HEK293 (cell line): ENCODE measurements at regions not wholly inside any gene's neighbourhood (a gene's known extent, or its start where the extent isn't known, plus 50 kb on each side); places are given as distances from the start of the nearest gene placed in this dataset.

ENCODE experiments used
- CTCF ChIA-PET: fragments of 350-600 bp; formaldehyde crosslinking; extraction: SDS; loops from one replicate; lab custom pipeline; 2021; ENCODE audit warnings: antibody characterized with exemption; lab: Yijun Ruan, JAX
- POLR2A ChIA-PET: fragments of 300-600 bp; formaldehyde crosslinking; extraction: SDS; loops from one replicate; lab custom pipeline; 2020; ENCODE audit warnings: antibody characterized with exemption, inconsistent platforms; lab: Yijun Ruan, JAX
- H3K27ac ChIP-seq: fragments of 200-500 bp; sonication (Bioruptor generic); 2 replicates; pipeline ENCODE4 v1.5.1; 2014; ENCODE audit warnings: low read depth, low read length, control low read depth, inconsistent platforms; ENCODE audit errors: extremely low read depth
- H3K36me3 ChIP-seq, 2 experiments: fragments of 200-500 bp in 1 of 2; sonication (Bioruptor generic) in 1 of 2; 1 replicate in 1 of 2; 2 replicates in 1 of 2; pipeline ENCODE4 v1.5.1; 2014 to 2017; ENCODE audit warnings: inconsistent platforms in 2 of 2, low read length in 2 of 2; ENCODE audit not compliant: control insufficient read depth in 2 of 2, insufficient read depth in 1 of 2
- H3K4me1 ChIP-seq: fragments of 200-500 bp; sonication (Bioruptor generic); 2 replicates; pipeline ENCODE4 v1.5.1; 2014; ENCODE audit warnings: mild to moderate bottlenecking, low read length, inconsistent platforms; ENCODE audit not compliant: control insufficient read depth, insufficient read depth
- H3K4me3 ChIP-seq: 2 replicates; pipeline ENCODE4 v1.5.1; 2011; ENCODE audit warnings: low read depth, mild to moderate bottlenecking, control low read depth, low read length, moderate library complexity
- H3K9me3 ChIP-seq: fragments of 200-500 bp; sonication (Bioruptor generic); 2 replicates; pipeline ENCODE4 v1.5.1; 2014; ENCODE audit warnings: low read depth, low read length, inconsistent platforms; ENCODE audit not compliant: control insufficient read depth, insufficient read depth
- KLF16 ChIP-seq: fragments of 450-650 bp; formaldehyde crosslinking; IDR thresholded peaks from 2 replicates; pipeline ENCODE4 v1.5.1; 2017; ENCODE audit warnings: missing biosample characterization, missing genetic modification characterization
- PRDM10 ChIP-seq: fragments of 450-650 bp; formaldehyde crosslinking; IDR thresholded peaks from 2 replicates; pipeline ENCODE4 v1.5.1; 2016; ENCODE audit warnings: missing biosample characterization, missing genetic modification characterization
- ZNF2 ChIP-seq: fragments of 450-650 bp; formaldehyde crosslinking; IDR thresholded peaks from 2 replicates; pipeline ENCODE4 v1.5.1; 2016; ENCODE audit warnings: missing biosample characterization, missing genetic modification characterization
- ZNF404 ChIP-seq: fragments of 450-650 bp; formaldehyde crosslinking; IDR thresholded peaks from 2 replicates; pipeline ENCODE4 v1.5.1; 2017; ENCODE audit warnings: missing biosample characterization, missing genetic modification characterization
- ZNF473 ChIP-seq: fragments of 450-650 bp; formaldehyde crosslinking; IDR thresholded peaks from 2 replicates; pipeline ENCODE4 v1.5.1; 2017; ENCODE audit warnings: missing biosample characterization, missing genetic modification characterization
- ZNF514 ChIP-seq: fragments of 450-650 bp; formaldehyde crosslinking; IDR thresholded peaks from 2 replicates; pipeline ENCODE4 v1.5.1; 2016; ENCODE audit warnings: missing biosample characterization, missing genetic modification characterization
- ZNF530 ChIP-seq: fragments of 450-650 bp; formaldehyde crosslinking; IDR thresholded peaks from 2 replicates; pipeline ENCODE4 v1.5.1; 2016; ENCODE audit warnings: low read depth, missing biosample characterization, missing genetic modification characterization
- ZNF544 ChIP-seq: fragments of 450-650 bp; formaldehyde crosslinking; IDR thresholded peaks from 2 replicates; pipeline ENCODE4 v1.5.0; 2017; ENCODE audit warnings: missing biosample characterization, missing genetic modification characterization
- ZNF549 ChIP-seq: fragments of 450-650 bp; IDR thresholded peaks from 2 replicates; pipeline ENCODE4 v1.5.1; 2018; ENCODE audit warnings: missing biosample characterization, missing genetic modification characterization, mild to moderate bottlenecking, inconsistent platforms, moderate library complexity
- ZNF560 ChIP-seq: fragments of 450-650 bp; formaldehyde crosslinking; IDR thresholded peaks from 2 replicates; pipeline ENCODE4 v1.5.1; 2017; ENCODE audit warnings: missing biosample characterization, missing genetic modification characterization, borderline replicate concordance
- ZSCAN30 ChIP-seq: fragments of 450-650 bp; IDR thresholded peaks from 2 replicates; pipeline ENCODE4 v1.5.1; 2018; ENCODE audit warnings: missing biosample characterization, mild to moderate bottlenecking, missing genetic modification characterization, moderate library complexity
- TF ChIP-seq, protein P1 (sequence below): IDR thresholded peaks from 2 replicates; pipeline ENCODE4 v1.6.1; 2011; ENCODE audit warnings: mild to moderate bottlenecking, low read depth, low read length, borderline replicate concordance
- TF ChIP-seq, protein P2 (sequence below): fragments of 450-650 bp; formaldehyde crosslinking; IDR thresholded peaks from 2 replicates; pipeline ENCODE4 v1.5.1; 2017; ENCODE audit warnings: missing biosample characterization, mild to moderate bottlenecking, missing genetic modification characterization, moderate library complexity
- TF ChIP-seq, protein P3 (sequence below): fragments of 450-650 bp; formaldehyde crosslinking; IDR thresholded peaks from 2 replicates; pipeline ENCODE4 v1.5.1; 2016; ENCODE audit warnings: missing biosample characterization, missing genetic modification characterization, low read depth

DNA sequence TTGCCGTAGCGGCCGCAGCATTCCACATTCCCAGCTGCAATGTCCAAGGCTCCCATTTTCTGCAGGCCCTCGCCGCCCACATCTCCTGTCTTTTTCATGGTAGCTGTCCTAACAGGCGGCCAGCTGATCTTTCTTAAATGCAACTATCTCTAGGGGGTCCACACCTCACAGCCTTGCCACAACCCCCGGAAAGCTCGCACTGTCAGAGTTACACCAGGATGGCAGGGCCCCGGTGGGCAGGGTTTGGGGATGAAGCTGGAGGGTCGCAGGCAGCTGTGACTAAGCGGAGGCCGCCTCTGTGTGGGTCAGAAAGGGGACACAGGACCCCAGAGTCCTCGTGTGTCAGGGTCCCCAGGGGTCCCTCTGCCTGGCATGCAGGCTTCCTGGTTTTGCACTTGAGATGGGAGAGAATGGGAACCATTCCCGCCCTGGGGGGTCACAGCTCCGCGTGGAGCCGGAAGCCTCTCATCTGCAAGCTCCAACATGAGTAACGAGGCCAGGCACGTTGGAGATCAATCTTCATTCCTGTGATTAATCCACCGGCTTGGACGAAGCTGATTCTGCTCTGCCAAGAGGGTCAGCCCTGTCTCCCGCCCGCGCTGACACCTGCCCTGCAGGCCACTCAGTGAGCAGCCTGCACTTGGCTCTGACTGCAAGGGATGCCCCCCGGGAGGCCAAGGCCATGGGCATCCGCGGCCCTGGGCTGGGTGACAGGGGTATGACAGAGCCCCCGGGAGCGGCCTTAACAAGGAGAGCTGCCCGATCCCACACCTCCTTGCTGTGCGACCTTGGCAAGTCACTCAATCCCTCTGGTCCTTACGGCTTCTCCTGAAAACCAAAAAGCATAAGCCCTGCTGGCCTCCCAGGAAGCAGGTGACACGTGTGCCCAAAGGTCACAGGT lies 97.9 kb downstream of the ADRA2C start:
- POLR2A ChIA-PET: no interaction called here
- Histone ChIP-seq H3K9me3 (no peaks in the 10 kb centered on the region), H3K4me1 (no peaks in the 10 kb centered on the region), H3K4me3 (no peak overlapping the region), H3K36me3 (no peaks in the 10 kb centered on the region), H3K27ac (no peak overlapping the region)
- CTCF ChIA-PET: interaction anchor here (0.7 kb wide), 1 partner anchor 35 kb away, joined by 6 read pairs; no protein-coding TSS in a partner anchor
- TF ChIP-seq ZNF473 (tag by site-specific recombination) (no peak), ZNF514 (no peak), ZNF404 (tag by site-specific recombination) (no peak), KLF16 (tag by site-specific recombination) (no peak), ZNF549 (tag by site-specific recombination) (no peak), ZNF2 (tag by site-specific recombination) (no peak), ZNF544 (no peak), ZSCAN30 (tag by site-specific recombination) (no peak), ZNF530 (tag by site-specific recombination) (no peak), PRDM10 (tag by site-specific recombination) (no peak), ZNF560 (no peak)
- TF ChIP-seq, protein P1, sequence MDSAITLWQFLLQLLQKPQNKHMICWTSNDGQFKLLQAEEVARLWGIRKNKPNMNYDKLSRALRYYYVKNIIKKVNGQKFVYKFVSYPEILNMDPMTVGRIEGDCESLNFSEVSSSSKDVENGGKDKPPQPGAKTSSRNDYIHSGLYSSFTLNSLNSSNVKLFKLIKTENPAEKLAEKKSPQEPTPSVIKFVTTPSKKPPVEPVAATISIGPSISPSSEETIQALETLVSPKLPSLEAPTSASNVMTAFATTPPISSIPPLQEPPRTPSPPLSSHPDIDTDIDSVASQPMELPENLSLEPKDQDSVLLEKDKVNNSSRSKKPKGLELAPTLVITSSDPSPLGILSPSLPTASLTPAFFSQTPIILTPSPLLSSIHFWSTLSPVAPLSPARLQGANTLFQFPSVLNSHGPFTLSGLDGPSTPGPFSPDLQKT: no peak
- TF ChIP-seq, protein P2, sequence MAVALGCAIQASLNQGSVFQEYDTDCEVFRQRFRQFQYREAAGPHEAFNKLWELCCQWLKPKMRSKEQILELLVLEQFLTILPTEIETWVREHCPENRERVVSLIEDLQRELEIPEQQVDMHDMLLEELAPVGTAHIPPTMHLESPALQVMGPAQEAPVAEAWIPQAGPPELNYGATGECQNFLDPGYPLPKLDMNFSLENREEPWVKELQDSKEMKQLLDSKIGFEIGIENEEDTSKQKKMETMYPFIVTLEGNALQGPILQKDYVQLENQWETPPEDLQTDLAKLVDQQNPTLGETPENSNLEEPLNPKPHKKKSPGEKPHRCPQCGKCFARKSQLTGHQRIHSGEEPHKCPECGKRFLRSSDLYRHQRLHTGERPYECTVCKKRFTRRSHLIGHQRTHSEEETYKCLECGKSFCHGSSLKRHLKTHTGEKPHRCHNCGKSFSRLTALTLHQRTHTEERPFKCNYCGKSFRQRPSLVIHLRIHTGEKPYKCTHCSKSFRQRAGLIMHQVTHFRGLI (tag by site-specific recombination): no peak
- TF ChIP-seq, protein P3, sequence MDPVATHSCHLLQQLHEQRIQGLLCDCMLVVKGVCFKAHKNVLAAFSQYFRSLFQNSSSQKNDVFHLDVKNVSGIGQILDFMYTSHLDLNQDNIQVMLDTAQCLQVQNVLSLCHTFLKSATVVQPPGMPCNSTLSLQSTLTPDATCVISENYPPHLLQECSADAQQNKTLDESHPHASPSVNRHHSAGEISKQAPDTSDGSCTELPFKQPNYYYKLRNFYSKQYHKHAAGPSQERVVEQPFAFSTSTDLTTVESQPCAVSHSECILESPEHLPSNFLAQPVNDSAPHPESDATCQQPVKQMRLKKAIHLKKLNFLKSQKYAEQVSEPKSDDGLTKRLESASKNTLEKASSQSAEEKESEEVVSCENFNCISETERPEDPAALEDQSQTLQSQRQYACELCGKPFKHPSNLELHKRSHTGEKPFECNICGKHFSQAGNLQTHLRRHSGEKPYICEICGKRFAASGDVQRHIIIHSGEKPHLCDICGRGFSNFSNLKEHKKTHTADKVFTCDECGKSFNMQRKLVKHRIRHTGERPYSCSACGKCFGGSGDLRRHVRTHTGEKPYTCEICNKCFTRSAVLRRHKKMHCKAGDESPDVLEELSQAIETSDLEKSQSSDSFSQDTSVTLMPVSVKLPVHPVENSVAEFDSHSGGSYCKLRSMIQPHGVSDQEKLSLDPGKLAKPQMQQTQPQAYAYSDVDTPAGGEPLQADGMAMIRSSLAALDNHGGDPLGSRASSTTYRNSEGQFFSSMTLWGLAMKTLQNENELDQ (tag by site-specific recombination): no peak
